ENCODE measurements at regions not wholly inside any gene's neighbourhood (a gene's known extent, or its start where the extent isn't known, plus 50 kb on each side); places are given as distances from the start of the nearest gene placed in this dataset.
"Not testable (repeated sequence)": the region's sequence is repeated elsewhere in the genome, so short reads cannot be mapped to it uniquely, and the experiment has no call there.

DNA sequence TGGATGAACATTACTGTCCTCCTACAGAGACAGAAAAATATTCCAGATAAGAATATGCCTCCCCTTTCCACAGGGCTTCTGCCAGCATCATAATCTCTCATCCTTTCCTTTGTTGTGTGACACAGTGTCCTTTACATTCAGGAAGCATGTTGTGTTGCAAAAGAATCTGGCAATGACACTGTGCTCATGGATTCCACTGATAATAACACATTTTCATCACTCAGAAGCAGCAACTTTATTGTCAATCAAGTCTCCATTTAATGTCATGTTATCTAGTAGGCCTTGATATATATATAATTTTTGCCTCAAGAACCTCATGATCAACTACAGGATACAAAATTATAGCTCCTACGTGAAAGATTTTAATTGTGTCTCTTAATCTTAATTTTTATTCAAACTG is 833.9 kb downstream of the FSTL5 start:
- no peak for DNase-seq (ENCODE audit: low spot score)

DNA sequence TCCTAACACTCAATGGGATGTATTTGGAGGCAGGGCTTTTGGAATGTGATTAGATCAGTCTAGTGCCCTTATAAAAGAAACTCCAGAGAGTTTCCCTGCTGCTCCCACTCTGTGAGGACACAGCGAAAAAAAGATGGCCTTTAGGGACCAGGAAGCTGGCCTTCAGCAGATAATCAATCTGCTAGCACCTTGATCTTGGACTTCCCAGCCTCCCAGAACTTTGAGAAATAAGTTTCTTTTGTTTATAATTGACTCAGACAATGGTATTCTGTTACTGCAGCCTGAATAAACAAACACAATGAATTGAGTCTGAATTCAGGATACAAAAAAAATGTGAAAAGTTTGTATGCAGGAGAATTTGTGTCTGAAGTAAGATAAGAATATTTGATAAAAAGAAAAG is 842.1 kb downstream of the FSTL5 start:
- DNase-seq (ENCODE audit: low spot score), result no peak

DNA sequence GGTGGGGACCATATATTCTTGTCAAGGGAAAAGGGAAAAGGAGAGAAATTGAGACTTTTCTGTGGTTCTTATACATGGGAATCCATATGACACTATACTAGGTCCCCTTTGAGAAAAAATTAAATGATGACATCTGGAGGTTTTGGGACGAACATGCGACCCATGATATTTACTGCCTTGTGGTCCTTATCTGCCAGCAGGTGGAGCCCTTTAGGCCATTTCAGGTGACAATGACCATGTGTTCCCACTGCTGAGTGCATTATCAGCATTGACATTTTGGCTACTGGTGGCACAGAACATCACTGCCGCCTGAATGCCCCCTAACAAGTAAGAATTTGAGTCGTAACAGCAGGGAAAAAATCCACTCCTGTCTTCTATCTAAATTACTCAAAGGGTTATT is 843.4 kb downstream of the FSTL5 start:
- DNase-seq (ENCODE audit: low spot score), result no peak

DNA sequence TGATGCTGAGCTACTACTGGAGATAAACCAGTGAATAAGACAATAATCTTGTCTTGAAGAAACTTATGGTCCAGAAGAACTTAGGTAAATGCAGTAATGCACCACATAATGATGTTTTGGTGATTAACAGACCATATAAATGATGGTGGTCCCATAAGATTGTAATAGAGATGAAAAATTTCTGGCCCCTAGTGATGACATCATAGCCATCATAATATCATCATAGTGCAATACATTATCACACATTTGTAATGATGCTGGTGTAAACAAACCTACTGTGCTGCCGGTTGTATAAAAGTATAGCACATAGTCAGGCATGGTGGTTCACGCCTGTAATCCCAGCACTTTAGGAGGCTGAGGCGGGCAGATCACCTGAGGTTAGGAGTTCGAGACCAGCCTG is 846.8 kb downstream of the FSTL5 start:
- no peak for DNase-seq (ENCODE audit: low spot score)

DNA sequence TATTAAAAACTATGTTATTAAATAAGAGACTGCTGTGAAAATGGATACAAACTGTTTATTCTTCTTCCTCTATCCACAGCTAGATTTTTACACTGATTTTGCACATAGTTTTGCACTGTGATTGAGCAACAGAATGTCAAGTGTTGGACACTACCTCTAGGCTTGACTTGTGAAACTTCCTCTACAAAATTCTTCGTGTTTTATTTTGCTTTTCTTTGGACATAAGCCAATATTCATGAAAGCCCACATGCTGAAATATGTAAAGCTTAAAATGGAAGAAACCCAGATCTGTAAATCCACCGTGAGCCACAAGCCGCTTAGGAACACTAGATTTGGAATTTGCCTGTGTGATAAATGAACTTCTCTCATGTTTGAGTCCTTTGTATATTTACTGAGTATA is 849.4 kb downstream of the FSTL5 start:
- no peak for DNase-seq (ENCODE audit: low spot score)

DNA sequence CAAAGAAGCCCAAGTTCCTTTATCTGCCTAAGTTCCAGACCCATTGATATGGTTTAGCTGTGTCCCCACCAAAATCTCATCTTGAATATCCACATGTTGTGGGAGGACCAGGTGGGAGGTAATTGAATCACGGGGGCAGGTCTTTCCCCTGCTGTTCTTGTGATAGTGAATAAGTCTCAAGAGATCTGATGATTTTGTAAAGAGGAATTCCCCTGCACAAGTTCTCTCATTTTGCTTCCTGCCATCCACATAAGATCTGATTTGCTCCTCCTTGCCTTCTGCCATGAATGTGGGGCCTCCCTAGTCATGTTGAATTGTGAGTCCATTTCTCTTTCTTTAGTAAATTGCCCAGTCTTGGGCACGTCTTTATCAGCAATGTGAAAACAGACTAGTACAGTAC is 860.2 kb downstream of the FSTL5 start:
- DNase-seq (ENCODE audit: low spot score), result no peak

DNA sequence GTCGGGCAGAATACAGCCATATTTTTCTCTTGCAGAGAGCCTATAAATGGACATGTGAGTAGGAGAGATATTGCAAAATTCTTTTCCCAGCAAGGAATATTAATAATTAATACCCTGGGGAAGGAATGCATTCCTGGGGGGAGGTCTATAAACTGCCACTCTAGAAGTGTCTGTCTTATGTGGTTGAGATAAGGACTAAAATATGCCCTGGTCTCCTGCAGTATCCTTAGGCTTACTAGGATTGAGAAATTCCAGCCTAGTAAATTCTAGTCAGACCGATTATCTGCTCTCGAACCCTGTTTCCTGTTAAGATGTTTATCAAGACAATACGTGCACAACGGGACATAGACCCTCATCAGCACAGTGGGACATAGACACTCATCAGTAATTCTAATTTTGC is 872.6 kb downstream of the FSTL5 start:
- no peak for DNase-seq (ENCODE audit: low spot score)

DNA sequence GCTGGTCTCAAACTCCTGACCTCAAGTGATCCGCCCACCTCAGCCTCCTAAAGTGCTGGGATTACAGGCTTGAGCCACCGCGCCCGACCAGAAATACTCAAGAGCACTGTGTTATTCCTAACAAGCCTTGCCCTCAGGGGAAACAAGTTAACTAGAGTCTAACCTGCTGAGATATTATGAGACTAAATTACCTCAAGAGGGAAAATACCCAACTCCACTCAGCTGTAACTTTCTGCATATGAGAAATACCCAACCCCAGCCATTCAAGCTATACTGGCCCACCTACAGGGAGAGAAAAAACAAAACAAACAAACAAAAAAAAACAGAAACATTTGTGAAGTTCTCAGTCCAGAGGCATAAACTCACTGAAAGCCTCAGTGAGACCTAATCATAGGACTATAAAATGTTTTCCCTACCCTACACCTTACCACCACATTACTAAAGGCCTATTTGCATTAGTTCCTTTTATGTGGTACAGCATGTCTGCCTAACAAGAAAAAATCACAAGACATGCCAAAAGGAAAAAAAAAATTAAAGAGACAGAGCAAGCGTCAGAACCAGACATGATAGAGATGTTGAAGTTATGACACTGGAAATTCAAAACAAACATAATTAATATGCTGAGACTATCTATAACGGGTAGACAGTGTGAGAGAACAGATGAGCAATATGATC is 876.0 kb downstream of the FSTL5 start:
- no peak for DNase-seq (ENCODE audit: low spot score)

DNA sequence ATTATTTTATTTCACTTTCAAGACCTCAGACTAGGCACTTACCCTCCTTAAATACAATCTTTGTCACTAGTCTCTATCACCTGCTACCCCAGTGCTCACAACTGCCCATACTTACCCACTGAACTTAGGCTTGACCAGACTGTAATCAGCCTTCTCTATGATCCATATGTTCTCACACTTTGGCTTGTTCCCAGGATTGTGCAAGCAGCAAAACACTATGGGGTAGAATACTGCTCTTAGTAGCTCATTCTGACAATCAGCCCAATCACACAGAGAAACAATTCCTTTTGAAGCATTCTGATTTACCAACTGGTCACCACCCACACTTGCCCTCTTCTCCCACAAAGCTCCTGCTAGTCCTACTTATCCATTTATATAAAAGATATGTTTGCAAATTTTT is 878.3 kb downstream of the FSTL5 start:
- no peak for DNase-seq (ENCODE audit: low spot score)

DNA sequence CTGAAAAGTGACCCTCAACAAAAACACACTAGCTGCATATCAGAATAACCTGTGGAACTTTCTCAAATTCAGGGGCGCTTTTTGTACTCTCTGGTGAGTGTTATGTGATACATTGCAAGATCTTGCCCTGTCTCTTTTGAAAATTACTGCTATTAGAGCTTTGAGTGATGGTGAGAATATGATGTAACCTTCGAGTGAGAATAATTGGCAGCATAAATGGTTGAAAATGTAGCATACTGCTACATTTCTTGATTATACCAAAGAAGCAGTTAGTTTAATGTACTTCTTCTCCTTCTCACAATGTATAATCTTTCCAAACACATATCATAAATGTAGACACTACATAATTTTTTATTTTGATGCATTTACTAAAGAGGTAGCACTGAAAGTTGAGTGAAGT is 882.9 kb downstream of the FSTL5 start:
- DNase-seq (ENCODE audit: low spot score), result no peak

DNA sequence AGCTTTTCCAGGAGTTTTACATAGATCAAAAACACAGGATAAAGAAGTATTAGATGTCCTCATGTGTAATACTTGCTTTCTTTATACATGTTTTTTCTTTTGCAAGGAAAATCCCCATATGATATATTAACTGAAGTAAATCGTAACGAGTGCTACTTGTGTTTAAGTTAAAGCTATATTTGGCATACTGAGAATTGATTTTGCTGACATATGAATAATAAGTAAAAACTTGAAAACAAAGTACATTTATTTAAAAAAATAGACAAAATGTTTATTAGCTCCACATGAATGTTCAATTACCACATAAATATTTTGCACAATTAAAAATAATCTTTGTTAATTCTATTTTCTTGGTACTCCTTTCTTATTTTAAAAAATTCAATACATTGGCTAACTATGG is 884.7 kb downstream of the FSTL5 start:
- DNase-seq (ENCODE audit: low spot score), result no peak

DNA sequence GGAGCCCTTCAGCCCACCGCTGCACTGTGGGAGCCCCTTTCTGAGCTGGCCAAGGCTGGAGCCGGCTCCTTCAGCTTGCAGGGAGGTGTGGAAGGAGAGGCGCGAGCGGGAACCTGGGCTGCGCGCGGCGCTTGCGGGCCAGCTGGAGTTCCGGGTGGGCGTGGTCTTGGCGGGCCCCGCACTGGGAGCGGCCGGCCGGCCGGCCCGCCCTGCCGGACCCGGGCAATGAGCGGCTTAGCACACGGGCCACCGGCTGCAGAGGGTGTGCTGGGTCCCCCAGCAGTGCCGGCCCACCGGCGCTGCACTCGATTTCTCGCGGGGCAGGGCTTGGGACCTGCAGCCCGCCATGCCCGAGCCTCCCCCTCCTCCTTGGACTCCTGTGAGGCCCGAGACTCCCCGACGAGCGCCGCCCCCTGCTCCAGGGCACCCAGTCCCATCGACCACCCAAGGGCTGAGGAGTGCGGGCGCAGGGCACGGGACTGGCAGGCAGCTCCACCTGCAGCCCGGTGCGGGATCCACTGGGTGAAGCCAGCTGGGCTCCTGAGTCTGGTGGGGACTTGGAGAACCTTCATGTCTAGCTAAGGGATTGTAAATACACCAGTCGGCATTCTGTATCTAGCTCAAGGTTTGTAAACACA is 886.5 kb downstream of the FSTL5 start:
- not testable (repeated sequence) for DNase-seq (ENCODE audit: low spot score)

DNA sequence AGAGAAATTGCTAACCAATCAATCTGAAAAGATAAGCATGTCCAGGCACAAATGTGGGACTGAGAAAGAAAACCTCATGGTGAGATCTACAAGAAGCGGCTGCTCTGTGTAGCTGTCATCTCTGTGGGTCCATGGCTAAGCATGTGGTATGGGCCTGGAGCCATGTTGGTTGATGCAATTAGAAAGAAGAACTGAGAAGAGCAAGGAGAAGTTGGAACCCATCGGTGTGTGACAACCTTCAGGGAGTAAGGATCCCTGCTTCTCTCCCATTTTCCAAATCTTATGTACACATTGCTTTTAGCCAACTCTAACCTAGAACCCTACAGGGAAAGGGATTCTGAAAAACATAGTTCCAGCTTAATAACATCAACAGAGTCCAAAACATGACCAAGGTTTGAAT is 890.2 kb downstream of the FSTL5 start:
- DNase-seq (ENCODE audit: low spot score), result no peak

DNA sequence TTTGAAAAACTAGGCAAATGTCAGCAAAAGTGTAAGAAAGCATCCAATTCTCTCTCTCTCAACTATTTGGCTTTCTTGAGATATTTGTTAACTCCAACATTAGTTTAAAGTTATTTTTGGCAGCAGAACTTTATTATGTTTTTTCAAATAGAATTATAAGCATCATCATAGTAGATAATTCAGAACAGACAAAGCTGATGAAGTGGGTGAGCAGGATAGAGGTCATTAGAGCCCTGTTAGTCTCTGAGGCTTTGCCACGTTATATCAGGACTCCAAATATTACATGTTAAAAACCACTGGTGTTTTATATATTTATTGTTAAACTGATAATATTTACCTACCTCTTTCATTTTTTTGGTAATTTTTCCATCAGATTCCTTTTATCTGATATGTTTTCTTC is 903.0 kb downstream of the FSTL5 start:
- DNase-seq (ENCODE audit: low spot score), result no peak

DNA sequence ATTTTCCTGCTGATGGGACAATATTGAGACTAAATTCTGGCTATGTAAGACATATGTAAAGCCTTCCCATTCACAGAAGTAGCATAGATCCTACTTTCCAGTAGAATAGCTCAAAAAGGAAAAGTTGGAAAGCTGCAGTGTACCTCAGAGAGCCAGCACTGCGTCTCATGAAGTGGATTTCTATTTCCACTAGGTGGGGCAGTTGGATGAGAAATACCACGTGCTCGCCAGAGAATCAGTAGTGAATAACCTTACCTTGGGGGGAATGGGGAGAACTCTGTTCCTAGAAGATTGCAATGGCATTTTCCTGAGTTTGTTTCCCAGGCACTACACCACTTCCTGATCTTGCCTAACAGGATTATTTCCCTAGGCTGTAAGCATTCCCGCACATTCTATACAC is 907.1 kb downstream of the FSTL5 start:
- no peak for DNase-seq (ENCODE audit: low spot score)

DNA sequence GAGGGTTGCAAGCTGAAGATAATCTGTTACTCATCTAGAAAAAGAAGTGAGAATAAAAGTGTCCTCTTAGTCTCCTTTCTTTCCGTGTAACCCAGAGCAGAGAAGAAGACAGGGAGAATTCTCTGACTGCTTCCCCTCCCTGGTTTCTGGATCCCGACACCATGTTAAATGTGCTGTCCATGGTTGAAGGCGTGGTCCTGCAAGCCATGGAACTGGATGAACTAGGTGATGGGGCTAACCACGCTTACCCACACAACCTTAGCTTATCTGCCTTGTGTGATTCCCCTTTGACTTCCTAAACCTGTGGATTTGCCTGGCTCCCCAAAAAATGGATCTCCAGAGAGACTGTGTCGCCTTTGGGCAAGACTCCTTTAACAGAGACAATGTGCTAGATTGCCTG is 907.6 kb downstream of the FSTL5 start:
- DNase-seq (ENCODE audit: low spot score), result no peak

DNA sequence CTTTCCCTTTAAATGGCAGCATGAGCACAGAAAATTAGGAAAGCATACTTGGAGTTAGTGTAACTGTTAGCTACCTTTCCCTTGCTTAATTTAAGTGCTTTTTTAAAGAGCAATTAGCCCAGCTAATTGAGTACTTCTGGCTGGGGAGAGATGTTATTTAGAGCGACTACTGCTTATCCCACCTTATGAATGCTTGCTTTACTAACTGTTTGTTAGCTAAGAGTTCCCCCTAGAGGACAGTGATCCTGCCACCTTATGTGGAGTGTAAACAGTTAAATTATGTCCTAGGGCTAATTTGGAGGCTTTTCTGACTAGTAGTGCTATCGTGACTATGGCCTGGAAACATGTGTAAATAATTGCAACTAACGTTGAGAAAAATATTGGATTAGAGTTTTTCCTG is 909.4 kb downstream of the FSTL5 start:
- no peak for DNase-seq (ENCODE audit: low spot score)

DNA sequence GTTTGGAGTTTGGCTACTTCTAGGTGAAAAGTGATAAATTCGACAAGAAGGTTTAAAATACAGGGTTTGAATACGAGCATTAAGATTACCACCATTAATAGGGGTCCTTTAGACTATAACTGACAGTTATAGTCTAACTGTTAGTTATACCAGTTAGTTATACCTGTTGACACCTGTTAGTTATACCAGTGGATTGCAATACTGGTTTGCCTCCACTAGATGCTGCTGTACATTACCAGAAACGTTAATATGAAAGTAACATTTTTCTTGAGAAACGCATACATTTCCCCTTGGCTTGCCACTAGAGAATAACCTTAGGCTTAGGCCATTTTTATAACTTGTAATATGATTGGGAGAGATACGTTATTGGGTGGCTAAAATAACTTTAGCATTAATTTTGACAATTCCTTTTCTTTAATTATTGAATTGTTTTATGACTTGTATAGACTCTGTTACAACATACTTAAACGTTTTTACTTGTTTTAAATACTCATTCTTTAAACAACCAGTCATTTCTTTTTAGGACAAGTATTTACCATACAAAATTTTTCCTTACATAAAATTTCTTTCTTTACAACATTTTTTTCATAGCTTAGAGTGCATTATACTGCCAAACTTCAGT is 911.2 kb downstream of the FSTL5 start:
- DNase-seq (ENCODE audit: low spot score), result peak; percentile 3

DNA sequence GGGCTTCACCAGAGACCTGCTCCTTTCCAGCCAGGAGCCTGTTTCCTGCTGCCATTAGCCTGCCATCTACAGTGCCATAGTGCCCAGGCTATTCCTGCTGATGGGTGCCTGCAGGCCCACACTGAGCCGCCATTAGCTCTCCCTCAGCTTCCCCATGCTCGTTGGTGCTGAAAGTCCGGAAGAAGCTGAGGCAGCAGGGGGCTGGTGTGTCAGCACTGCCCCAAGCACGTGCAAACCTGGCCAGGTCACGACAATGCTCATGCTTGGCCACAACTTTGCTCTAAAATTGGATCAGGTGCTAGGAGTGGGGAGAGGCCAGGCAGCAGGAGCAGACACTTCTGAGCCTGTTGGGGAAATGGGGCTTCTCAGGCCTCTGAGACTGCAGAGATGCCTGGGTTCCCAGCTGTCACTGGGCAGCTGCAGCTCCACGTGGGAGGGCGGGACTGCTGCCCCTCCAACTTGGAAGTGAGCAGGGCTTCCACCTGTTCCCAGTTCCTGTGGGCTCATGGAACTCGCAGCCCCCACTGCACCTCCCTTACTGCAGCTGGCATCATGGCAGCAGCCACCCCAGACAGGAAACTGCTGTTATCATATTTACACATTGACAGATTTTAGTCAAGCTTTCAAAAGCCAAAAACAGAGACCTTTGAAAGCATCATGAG is 913.9 kb downstream of the FSTL5 start:
- no peak for DNase-seq (ENCODE audit: low spot score)

DNA sequence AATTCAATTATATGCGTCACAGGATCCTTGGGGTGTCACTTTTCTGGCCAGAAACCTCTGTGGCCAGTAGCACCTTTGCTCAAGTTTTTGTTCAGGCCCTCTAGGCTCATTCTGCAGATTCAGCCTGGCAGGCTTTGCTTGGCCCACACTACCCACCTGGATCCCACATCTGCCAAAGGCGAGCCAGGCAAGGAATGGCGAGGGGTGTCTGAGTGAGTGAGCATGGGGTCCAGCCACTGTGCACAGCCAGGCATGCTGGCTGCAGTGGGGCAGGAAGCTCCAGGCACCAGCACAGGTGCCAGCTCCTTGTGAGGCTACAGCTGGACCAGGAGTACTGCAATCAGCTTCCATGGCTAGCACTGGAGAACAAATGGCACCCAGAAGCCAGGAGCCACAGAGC is 914.9 kb downstream of the FSTL5 start:
- no peak for DNase-seq (ENCODE audit: low spot score)

DNA sequence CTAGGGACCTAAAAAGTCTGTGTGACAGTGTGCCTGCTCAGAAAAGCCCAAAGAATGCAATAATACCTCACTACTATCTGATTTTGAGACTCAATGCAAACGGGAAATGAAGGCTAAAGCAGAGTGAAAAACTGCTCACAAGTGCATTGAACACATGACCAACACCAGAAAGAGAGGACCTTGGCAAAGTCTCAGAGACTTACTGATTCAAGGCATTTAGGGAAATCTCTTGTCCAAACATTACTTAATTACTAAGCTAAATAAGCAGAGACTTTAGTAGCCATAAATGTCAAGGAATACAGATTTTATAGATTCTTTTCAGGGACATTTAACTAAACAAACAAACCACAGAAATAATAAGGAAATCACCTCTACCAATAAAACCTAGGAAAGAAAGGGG is 916.0 kb downstream of the FSTL5 start:
- DNase-seq (ENCODE audit: low spot score), result no peak

DNA sequence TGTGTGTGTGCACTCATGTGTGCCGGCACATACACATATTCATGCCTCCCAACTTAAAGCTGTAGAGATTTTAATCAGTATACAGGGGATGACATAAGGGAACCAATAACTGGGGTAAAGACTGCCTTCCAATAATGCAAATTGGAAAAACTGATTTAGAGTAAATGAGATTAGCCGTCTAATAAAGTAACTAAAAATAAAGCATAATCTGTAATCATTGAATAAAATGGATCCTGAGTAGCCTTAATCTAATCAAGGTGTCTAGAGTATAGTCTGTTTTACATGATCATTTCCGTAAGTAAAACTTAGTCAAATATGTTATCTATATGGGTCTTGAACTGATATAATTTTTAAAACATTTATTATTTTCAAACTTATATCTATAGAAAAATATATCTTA is 925.8 kb downstream of the FSTL5 start:
- DNase-seq (ENCODE audit: low spot score), result no peak

DNA sequence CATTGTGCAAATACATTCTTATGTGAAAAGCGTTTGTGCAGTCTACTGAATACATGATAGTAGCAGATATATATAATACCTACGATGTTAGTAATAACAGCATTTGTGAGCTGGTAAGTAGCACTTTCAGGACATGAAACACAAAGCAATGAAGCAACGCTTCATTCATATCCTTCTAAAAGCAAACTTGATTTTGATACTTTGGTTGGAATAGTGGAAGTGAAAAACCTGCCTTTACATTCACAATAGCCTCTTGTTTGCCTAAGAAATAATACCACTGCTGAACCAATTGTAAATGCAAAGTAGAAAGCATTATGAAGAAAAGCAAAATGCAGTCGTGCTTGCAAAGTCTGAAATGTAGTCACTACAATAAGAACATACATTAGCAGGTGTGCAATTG is 926.3 kb downstream of the FSTL5 start:
- DNase-seq (ENCODE audit: low spot score), result no peak

Measured in Ammon's horn (tissue), 1 donor.